Activated B cell treated with CpG ODN at 0.5 μM for 24 hours (primary cell): ENCODE measurements at regions not wholly inside any gene's neighbourhood (a gene's known extent, or its start where the extent isn't known, plus 50 kb on each side); places are given as distances from the start of the nearest gene placed in this dataset.

Experiments
- ATAC-seq: fragments of 200-7000 bp; cut with Tn5 transposase; one replicate; pipeline ENCODE4 v1.10.0; 2021; ENCODE audit warnings: low read depth, mild to moderate bottlenecking, moderate library complexity
- CTCF ChIA-PET: fragments of 350-600 bp; sonication (Branson Sonifier 250); formaldehyde crosslinking; loops from one replicate; lab custom pipeline; 2021; ENCODE audit warnings: antibody characterized with exemption; lab: Charles Lee
- POLR2A ChIA-PET: fragments of 350-600 bp; sonication (Branson Sonifier 250); formaldehyde crosslinking; loops from one replicate; lab custom pipeline; 2021; ENCODE audit warnings: antibody characterized with exemption; lab: Charles Lee
- DNase-seq: peaks from one replicate; pipeline ENCODE4 v3.0.0; 2022
- H3K27ac Mint-ChIP-seq: one replicate; pipeline ENCODE4 v1.8.0; 2020; ENCODE audit warnings: mixed read lengths
- H3K27me3 Mint-ChIP-seq: one replicate; pipeline ENCODE4 v1.8.0; 2021; ENCODE audit warnings: mixed read lengths
- H3K36me3 Mint-ChIP-seq: one replicate; pipeline ENCODE4 v1.8.0; 2021; ENCODE audit warnings: low read depth, mixed read lengths
- H3K4me1 Mint-ChIP-seq: one replicate; pipeline ENCODE4 v1.8.0; 2021; ENCODE audit warnings: mixed read lengths
- H3K4me3 Mint-ChIP-seq: one replicate; pipeline ENCODE4 v1.8.0; 2020; ENCODE audit warnings: mild to moderate bottlenecking, mixed read lengths
- H3K9me3 Mint-ChIP-seq: one replicate; pipeline ENCODE4 v1.8.0; 2020; ENCODE audit warnings: mixed read lengths
- CTCF ChIP-seq: fragments of 200-600 bp; IDR thresholded peaks from one replicate; pipeline ENCODE4 v1.8.0; 2022; ENCODE audit warnings: antibody characterized with exemption, mild to moderate bottlenecking
- intact Hi-C: fragments of 100-400 bp; cut with micrococcal nuclease; formaldehyde crosslinking; loops from one replicate; pipeline ENCODE4 v1.15.1; 2024

- H3K27me3 Mint-ChIP-seq, result no peaks in the 10 kb centered on the region
- peaks cover 2% of the 10 kb centered on the region for H3K9me3 Mint-ChIP-seq
- no peaks in the 10 kb centered on the region for H3K36me3 Mint-ChIP-seq
- no peak overlapping the region for H3K4me3 Mint-ChIP-seq
- POLR2A ChIA-PET, result no interaction called here
- no peaks in the 10 kb centered on the region for H3K4me1 Mint-ChIP-seq
- DNase-seq (no peak), ATAC-seq (no peak)
- no peak overlapping the region for H3K27ac Mint-ChIP-seq
- TF ChIP-seq CTCF, result no peak
- CTCF ChIA-PET, result no interaction called here
- intact Hi-C loops, result no loop called here
These were observed 125.4 kb downstream of the VGLL3 start for GRCh38 chr3:86865506-86865905.

GRCh38 chr3:86856711-86857110 is 134.2 kb downstream of the VGLL3 start:
- Mint-ChIP-seq H3K9me3 (peaks cover 4% of the 10 kb centered on the region), H3K4me3 (no peak overlapping the region), H3K27ac (no peak overlapping the region), H3K4me1 (no peaks in the 10 kb centered on the region), H3K36me3 (no peaks in the 10 kb centered on the region), H3K27me3 (no peaks in the 10 kb centered on the region)
- no peak for TF ChIP-seq CTCF
- ChIA-PET POLR2A (no interaction called here), CTCF (no interaction called here)
- no peak for DNase-seq
- no peak for ATAC-seq
- intact Hi-C loops, result no loop called here

- no peak overlapping the region for H3K27ac Mint-ChIP-seq
- ChIA-PET POLR2A (no interaction called here), CTCF (no interaction called here)
- TF ChIP-seq CTCF, result no peak
- no peak overlapping the region for H3K4me3 Mint-ChIP-seq
- intact Hi-C loops, result no loop called here
- DNase-seq (no peak), ATAC-seq (no peak)
- H3K9me3 Mint-ChIP-seq, result peaks cover 3% of the 10 kb centered on the region
- no peaks in the 10 kb centered on the region for H3K36me3 Mint-ChIP-seq
- no peaks in the 10 kb centered on the region for H3K27me3 Mint-ChIP-seq
- H3K4me1 Mint-ChIP-seq, result no peaks in the 10 kb centered on the region
These were observed 141.0 kb downstream of the VGLL3 start for GRCh38 chr3:86849991-86850390.

- H3K9me3 Mint-ChIP-seq, result no peaks in the 10 kb centered on the region
- H3K27ac Mint-ChIP-seq, result no peak overlapping the region
- no peak overlapping the region for H3K4me3 Mint-ChIP-seq
- H3K27me3 Mint-ChIP-seq, result no peaks in the 10 kb centered on the region
- DNase-seq, result no peak
- ChIA-PET CTCF (no interaction called here), POLR2A (no interaction called here)
- no peak for TF ChIP-seq CTCF
- no peak for ATAC-seq
- no peaks in the 10 kb centered on the region for H3K36me3 Mint-ChIP-seq
- intact Hi-C loops, result no loop called here
- no peaks in the 10 kb centered on the region for H3K4me1 Mint-ChIP-seq
These were observed 145.2 kb downstream of the VGLL3 start for GRCh38 chr3:86845726-86846125.

- H3K9me3 Mint-ChIP-seq, result no peaks in the 10 kb centered on the region
- H3K4me1 Mint-ChIP-seq, result no peaks in the 10 kb centered on the region
- ChIA-PET CTCF (no interaction called here), POLR2A (no interaction called here)
- TF ChIP-seq CTCF, result no peak
- no peaks in the 10 kb centered on the region for H3K36me3 Mint-ChIP-seq
- H3K27ac Mint-ChIP-seq, result no peak overlapping the region
- DNase-seq, result no peak
- intact Hi-C loops, result no loop called here
- no peaks in the 10 kb centered on the region for H3K27me3 Mint-ChIP-seq
- H3K4me3 Mint-ChIP-seq, result no peak overlapping the region
- no peak for ATAC-seq
These were observed 152.0 kb downstream of the VGLL3 start for GRCh38 chr3:86838927-86839326.
